Stromal cell of bone marrow (primary cell): ENCODE measurements at regions not wholly inside any gene's neighbourhood (a gene's known extent, or its start where the extent isn't known, plus 50 kb on each side); places are given as distances from the start of the nearest gene placed in this dataset.

Experiments used
- DNase-seq: peaks from one replicate; pipeline ENCODE4 v3.0.0-alpha.2; 2012; ENCODE audit warnings: low read depth

GRCh38 chr5:12354686-12355085 is 450.4 kb upstream of the CTNND2 start:
- DNase-seq: no peak

- DNase-seq: no peak
Observed at GRCh38 chr5:12343558-12343957, 439.3 kb upstream of the CTNND2 start.

GRCh38 chr5:12335938-12336337 is 431.7 kb upstream of the CTNND2 start:
- no peak for DNase-seq

- no peak for DNase-seq
Observed at GRCh38 chr5:12332480-12332879, 428.2 kb upstream of the CTNND2 start.

GRCh38 chr5:12330993-12331588 is 426.8 kb upstream of the CTNND2 start:
- DNase-seq: no peak

GRCh38 chr5:12330381-12330780 is 426.1 kb upstream of the CTNND2 start:
- DNase-seq: no peak

GRCh38 chr5:12323637-12324229 is 419.5 kb upstream of the CTNND2 start:
- DNase-seq: no peak

- no peak for DNase-seq
Observed at GRCh38 chr5:12322042-12322441, 417.8 kb upstream of the CTNND2 start.

- DNase-seq: no peak
Observed at GRCh38 chr5:12320331-12320730, 416.1 kb upstream of the CTNND2 start.

GRCh38 chr5:12316812-12317211 is 412.6 kb upstream of the CTNND2 start:
- DNase-seq: no peak

- DNase-seq: no peak
Observed at GRCh38 chr5:12315461-12315860, 411.2 kb upstream of the CTNND2 start.

- DNase-seq: no peak
Observed at GRCh38 chr5:12313602-12314001, 409.4 kb upstream of the CTNND2 start.

GRCh38 chr5:12312343-12312742 is 408.1 kb upstream of the CTNND2 start:
- no peak for DNase-seq

GRCh38 chr5:12294151-12294550 is 389.9 kb upstream of the CTNND2 start:
- DNase-seq: no peak

GRCh38 chr5:12292610-12293204 is 388.5 kb upstream of the CTNND2 start:
- no peak for DNase-seq

GRCh38 chr5:12284604-12285003 is 380.4 kb upstream of the CTNND2 start:
- DNase-seq: no peak

- DNase-seq: no peak
Observed at GRCh38 chr5:12277504-12278192, 373.4 kb upstream of the CTNND2 start.

GRCh38 chr5:12274236-12274635 is 370.0 kb upstream of the CTNND2 start:
- DNase-seq: no peak

GRCh38 chr5:12272389-12272788 is 368.1 kb upstream of the CTNND2 start:
- DNase-seq: no peak

GRCh38 chr5:12270914-12271313 is 366.7 kb upstream of the CTNND2 start:
- no peak for DNase-seq

GRCh38 chr5:12269164-12269563 is 364.9 kb upstream of the CTNND2 start:
- no peak for DNase-seq

GRCh38 chr5:12258549-12258948 is 354.3 kb upstream of the CTNND2 start:
- no peak for DNase-seq

- no peak for DNase-seq
Observed at GRCh38 chr5:12250454-12250853, 346.2 kb upstream of the CTNND2 start.
